Fibroblast of mammary gland (primary cell): ENCODE measurements at regions not wholly inside any gene's neighbourhood (a gene's known extent, or its start where the extent isn't known, plus 50 kb on each side); places are given as distances from the start of the nearest gene placed in this dataset.

Experiments
- DNase-seq: peaks from one replicate; pipeline ENCODE4 v3.0.0-alpha.2; 2010; ENCODE audit warnings: low read depth
- H3K4me3 ChIP-seq: 2 replicates; pipeline ENCODE4 v1.5.1; 2011; ENCODE audit warnings: low read depth, mild to moderate bottlenecking, low read length, moderate library complexity; ENCODE audit not compliant: control insufficient read depth
- TF ChIP-seq, protein P1 (sequence below): conservative IDR thresholded peaks from 2 replicates; pipeline ENCODE4 v1.5.1; 2011; ENCODE audit warnings: low read depth, low read length, inconsistent platforms; ENCODE audit not compliant: control insufficient read depth, insufficient read depth

DNA sequence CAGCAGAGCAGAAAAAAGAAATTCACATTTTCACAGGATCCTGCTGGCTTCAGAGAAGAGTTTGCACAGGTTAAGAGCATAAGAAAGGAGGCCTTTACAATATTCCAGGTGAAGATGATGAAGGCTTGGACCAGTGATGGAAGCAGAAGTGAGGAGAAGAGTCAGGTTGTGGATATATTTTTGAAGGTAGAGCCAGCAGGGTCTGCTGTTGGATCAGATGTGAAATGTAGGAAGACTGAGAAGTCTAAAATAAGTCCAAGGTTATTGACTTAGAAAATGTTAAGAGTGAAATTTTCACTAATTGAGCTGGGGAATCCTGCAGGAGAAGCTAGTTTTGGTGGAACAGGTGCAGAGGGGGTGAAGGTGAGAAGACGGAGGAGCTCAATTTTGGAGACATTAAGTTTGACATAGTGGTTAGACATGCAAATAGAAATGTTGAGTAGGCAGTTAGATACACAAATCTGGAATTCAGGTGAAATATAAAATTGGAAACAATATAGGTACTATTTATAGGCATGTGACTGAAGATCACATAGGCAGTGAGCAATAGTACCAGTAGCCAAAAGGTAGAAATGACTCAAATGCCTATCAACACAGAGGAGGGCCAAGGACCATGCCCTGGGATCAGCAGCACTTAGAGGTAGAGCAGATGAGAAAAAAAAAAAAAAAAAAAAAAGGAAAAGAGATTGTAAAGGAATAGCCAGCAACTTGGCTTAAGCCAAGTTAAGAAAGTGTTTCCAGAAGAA is 252.0 kb downstream of the AASDHPPT start:
- no peak for DNase-seq
- TF ChIP-seq, protein P1, sequence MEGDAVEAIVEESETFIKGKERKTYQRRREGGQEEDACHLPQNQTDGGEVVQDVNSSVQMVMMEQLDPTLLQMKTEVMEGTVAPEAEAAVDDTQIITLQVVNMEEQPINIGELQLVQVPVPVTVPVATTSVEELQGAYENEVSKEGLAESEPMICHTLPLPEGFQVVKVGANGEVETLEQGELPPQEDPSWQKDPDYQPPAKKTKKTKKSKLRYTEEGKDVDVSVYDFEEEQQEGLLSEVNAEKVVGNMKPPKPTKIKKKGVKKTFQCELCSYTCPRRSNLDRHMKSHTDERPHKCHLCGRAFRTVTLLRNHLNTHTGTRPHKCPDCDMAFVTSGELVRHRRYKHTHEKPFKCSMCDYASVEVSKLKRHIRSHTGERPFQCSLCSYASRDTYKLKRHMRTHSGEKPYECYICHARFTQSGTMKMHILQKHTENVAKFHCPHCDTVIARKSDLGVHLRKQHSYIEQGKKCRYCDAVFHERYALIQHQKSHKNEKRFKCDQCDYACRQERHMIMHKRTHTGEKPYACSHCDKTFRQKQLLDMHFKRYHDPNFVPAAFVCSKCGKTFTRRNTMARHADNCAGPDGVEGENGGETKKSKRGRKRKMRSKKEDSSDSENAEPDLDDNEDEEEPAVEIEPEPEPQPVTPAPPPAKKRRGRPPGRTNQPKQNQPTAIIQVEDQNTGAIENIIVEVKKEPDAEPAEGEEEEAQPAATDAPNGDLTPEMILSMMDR, result peak; percentile 17
- H3K4me3 ChIP-seq, result no peak overlapping the region

- H3K4me3 ChIP-seq, result no peak overlapping the region
- DNase-seq, result peak; percentile 67
- TF ChIP-seq, protein P1, result no peak
These were observed 253.7 kb downstream of the AASDHPPT start for GRCh38 chr11:106331176-106331575.

- H3K4me3 ChIP-seq, result no peak overlapping the region
- TF ChIP-seq, protein P1, result no peak
- DNase-seq, result no peak
These were observed 256.2 kb downstream of the AASDHPPT start for GRCh38 chr11:106333678-106334077.

DNA sequence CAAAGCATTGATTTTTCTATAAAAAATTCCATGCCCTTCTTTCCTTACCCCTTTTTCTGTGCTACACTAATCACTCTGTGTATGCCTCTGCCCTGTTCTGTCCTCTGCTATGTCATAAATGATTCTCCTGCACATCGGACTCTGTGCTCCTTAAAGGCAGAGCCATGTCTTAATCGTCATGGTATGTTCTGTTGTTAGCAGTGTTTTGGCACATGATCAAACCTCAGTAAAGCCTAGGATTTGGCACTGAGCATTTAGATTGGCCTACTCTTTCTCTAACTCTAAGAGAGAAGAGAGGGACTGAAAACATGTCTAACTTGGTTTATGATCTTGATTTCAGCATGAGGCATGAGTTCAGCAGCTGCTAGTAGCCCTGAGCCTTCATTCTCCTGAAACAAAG is 266.9 kb downstream of the AASDHPPT start:
- peak; percentile 85 for DNase-seq
- H3K4me3 ChIP-seq, result no peak overlapping the region
- TF ChIP-seq, protein P1, result no peak

DNA sequence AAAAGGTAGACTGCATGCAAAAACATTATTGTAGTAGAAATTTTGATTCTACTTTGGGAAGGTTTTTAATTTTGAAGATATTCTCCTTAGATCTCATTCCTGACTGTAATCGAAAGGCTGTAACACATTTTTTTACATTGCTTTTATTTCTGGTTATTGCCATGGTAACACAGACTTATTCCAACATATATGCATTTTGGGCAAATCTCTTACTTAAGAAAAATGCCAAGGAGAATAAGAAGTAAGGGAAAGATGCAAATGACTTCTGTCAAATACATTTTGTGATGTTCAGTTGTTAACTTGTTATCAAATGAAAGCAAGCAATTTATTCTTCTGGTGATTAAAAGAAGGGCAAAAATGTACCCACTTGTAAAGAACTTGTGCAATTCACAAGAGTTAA is 267.5 kb downstream of the AASDHPPT start:
- DNase-seq, result no peak
- no peak overlapping the region for H3K4me3 ChIP-seq
- TF ChIP-seq, protein P1, result no peak

GRCh38 chr11:106353031-106353430 is 275.6 kb downstream of the AASDHPPT start:
- no peak overlapping the region for H3K4me3 ChIP-seq
- DNase-seq, result no peak
- TF ChIP-seq, protein P1, result no peak
